HG02642 (cell line): ENCODE measurements at regions not wholly inside any gene's neighbourhood (a gene's known extent, or its start where the extent isn't known, plus 50 kb on each side); places are given as distances from the start of the nearest gene placed in this dataset.
A peak's percentile ranks its signal among the peaks of the same experiment; 100 is the strongest.
"Not testable (repeated sequence)": the region's sequence is repeated elsewhere in the genome, so short reads cannot be mapped to it uniquely, and the experiment has no call there.

Source experiments
- ATAC-seq: cut with Tn5 transposase; IDR thresholded peaks from one replicate; pipeline ENCODE4 v1.9.1; 2021; ENCODE audit warnings: mild to moderate bottlenecking; ENCODE audit not compliant: unreplicated experiment, poor library complexity

- no peak for ATAC-seq
Measured at GRCh38 chr7:85916016-85916415, 727.7 kb upstream of the GRM3 start.

DNA sequence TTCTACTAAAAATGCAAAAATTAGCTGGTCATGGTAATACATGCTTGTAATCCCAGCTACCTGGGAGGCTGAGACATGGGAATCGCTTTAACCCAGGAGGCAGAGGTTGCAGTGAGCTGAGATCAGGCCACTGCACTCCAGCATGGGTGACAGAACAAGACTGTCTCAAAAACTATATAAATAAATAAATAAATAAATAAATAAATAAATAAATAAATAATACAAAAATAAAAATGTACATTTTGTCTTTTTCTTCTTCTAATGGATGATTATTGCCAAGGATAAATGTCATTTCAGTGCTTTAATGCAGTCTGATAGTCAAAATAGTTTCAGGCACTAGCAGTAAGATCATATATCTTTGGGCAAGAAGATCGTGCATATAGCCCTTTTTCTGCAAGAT lies 727.6 kb upstream of the SEMA3D start:
- no peak for ATAC-seq

GRCh38 chr7:85908051-85908450 lies 721.2 kb upstream of the SEMA3D start:
- no peak for ATAC-seq

DNA sequence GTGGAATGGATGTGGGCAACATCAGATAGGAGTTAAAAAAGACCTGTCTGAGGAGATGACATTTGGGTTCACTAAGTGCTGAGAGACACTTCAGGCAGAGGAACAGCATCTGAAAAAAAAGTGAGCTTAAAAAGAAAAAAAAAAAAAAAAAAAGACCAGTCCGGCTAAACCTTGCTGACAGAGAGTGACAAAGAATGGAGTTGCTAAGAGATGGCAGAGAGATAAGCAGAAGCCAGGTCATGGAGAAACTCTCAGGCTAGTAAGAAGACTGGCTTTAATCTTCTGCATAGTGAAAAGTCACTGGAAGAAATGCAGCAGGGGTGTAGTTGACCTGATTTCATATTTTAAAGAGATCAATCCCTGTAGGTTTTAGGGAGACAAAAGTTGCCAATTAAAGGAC lies 711.1 kb upstream of the SEMA3D start:
- ATAC-seq: no peak

DNA sequence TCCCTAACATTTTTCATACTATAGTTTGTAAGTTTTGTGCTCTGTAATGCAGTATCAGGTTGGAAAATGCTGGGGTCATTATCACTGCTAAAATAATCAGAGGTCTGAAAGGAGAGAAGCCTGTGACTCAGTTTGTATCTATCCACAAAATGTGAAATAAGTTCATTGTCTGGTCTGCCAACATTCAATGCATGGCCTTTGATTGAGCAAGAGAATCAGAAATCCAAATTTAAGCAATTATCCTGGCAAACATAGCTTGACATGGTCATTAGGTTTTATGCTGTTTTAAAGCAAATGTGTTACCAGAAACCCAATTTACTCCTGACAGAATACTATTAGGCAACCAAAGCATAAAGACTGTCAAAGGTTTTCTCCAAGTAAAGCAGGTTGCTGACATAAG lies 709.7 kb upstream of the SEMA3D start:
- ATAC-seq: no peak

- no peak for ATAC-seq
Measured at GRCh38 chr7:85895835-85896234, 709.0 kb upstream of the SEMA3D start.

DNA sequence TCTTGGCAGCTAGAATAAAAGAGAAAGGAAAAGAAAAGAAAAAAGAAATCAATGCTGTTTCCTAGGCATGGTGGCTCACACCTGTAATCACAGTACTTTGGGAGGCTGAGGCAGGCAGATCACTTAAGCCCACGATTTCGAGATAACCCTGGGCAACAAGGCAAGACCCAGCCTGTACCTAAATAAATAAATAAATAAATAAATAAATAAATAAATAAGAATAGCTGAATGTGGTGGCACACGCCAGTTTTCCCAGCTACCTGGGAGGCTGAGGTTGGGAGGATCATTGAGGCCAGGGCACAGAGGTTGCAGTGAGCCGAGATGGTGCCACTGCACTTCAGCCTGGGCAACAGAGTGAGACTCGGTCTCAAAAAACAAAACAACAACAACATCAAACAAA lies 705.0 kb upstream of the SEMA3D start:
- ATAC-seq: not testable (repeated sequence)

DNA sequence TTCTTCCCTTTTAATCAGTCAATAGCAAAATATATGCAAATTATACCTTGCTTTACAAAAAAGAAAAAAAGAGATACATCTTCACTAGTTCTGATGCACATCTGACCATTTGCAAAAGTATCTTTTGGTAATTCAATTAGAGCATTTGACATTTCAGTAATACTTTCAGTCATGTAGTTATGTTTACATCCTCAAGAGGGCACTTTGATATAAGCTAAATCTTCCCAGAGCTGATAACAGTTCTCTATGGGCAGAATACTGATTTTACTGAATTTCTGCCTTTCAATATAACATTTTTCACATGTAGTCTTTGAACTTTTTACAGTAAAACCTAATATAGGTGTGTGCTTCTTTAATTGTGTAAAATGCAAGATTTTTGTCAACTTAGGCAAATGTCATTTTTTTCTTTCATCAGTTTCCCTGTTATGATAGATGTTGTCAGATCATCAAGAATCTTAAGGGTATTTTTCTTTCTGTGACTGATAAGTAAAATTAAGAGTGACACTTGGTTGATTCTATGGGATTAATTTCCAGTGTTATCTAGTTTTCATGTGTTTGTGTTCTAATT lies 703.5 kb upstream of the SEMA3D start:
- peak; percentile 76 for ATAC-seq

DNA sequence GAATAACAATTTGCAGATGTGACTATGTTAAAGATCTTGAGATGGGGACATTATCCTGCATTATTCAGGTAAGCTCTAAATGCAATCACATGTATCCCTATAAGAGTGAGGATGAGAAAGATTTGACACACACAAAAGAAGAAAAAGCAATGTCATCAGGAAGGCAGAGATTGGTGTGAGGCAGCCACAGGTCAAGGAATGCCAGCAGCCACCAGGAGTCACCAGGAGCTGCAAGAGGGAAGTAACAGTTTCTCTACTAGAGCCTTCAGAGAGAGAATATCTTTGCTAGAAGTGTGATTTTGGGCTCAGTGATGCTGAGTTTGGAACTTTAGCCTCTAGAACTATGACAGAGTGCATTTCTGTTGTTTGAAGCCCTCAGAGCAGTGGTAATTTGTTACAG lies 700.3 kb upstream of the SEMA3D start:
- no peak for ATAC-seq

- no peak for ATAC-seq
Measured at GRCh38 chr7:85882335-85882734, 695.5 kb upstream of the SEMA3D start.

- no peak for ATAC-seq
Measured at GRCh38 chr7:85875398-85875797, 688.5 kb upstream of the SEMA3D start.

- ATAC-seq: no peak
Measured at GRCh38 chr7:85866540-85866939, 679.7 kb upstream of the SEMA3D start.

DNA sequence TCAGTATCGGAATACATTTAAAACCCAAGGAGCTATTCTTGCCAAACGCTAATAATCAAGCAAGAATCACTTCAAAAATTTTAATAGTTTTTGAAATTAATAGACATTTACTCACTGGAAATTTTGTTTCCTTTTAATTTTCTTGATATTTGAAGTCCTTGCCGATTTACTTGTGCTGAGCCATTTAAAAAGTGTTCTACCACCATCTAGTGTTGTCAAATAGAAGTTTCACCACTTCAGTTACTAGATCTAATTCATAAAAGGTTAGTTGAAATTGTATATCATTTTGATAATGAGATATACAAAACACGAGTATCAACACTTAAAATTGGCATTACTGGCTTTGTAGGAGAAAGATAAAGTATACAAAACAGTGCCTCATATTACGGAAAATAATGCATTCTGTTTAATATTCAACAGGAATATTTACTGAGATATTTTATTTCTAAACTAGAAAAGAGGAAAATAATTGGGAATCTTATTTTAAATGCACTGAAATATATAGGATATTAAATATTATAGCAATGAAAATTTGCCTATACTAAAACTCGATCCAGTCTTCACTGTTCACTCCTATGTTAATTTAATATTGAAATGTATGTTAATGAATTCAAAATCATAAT lies 664.8 kb upstream of the SEMA3D start:
- ATAC-seq: no peak

GRCh38 chr7:85850381-85850780 lies 663.5 kb upstream of the SEMA3D start:
- ATAC-seq: no peak

DNA sequence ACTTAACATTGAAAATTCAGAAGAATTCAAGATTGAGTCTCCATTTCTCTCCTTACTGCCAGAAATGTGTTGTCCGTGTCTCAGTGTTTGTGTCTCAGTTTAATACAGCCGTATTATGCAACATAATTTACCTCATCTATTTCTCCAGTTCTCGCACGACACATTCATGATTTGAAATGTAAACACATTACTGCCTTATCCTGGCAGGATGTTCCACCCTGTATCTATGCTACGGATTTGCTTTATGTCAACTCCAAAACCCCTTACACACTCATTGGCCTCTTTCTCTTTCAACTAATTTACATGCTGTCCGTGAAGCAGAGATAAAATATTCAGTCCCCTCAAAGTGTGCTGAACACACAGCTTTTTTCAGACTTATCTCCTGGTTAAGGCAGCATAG lies 653.7 kb upstream of the SEMA3D start:
- no peak for ATAC-seq

- ATAC-seq: no peak
Measured at GRCh38 chr7:85833066-85833465, 646.2 kb upstream of the SEMA3D start.

DNA sequence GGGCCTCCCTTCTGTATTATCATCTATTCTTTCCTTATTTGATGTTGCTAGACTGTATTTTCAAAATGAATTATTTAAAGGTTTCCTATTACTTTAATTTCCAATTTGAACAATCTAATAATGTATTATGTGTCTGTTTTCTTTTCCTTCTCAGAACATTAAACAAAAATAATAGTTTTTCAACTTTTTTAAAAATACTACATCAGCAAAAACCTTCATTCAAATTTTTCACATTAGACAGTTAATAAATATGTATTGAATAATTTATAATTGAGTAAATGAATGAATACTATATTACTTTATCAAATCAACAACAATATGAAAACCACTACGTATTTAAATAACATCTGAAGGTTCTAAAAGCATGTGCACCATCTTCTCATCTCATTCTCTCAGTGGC lies 644.1 kb upstream of the SEMA3D start:
- no peak for ATAC-seq

DNA sequence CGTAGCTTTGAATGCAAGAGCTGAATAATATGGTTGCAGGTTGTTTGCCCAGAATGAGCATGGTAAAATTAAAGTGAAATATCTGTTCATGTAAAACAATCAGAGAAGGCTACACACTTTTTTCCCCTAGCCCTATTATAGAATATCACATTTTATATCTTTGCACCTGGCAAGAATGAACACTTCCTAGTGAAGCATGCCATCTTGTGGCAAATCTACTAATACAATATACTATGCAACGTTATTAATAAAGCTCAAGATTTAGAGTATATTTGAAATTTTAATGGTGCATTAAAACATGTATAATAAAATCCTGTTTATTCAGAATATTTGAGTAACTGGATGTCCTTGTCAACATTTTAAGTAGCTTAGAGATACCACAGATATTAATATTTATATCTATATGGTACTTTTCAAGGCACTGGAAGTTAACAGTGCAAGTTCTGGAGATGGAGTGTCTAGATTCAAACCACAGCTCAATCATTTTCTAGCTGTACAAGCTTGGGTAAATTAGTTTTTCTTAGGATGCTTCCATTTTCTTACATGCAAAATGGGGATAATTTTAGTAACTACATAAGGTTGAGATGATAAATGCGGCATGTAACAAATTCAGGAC lies 643.1 kb upstream of the SEMA3D start:
- ATAC-seq: no peak

DNA sequence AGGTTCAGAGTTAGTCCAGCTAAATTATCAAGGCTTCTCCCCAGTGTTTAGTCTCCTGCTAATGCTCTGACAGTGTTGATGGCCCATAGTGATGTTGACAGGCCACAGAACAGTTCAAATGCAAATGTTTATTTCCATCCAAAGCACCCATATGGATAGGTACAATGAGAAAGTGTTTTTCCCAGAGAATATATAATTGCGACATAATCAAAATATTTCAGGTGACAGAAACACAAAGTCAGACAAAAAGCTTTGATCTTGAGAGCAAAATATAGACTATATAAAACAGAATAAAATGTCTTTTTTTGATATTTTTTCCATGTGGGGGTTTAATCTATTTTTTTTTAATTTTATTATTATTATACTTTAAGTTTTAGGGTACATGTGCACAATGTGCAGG lies 642.3 kb upstream of the SEMA3D start:
- no peak for ATAC-seq

DNA sequence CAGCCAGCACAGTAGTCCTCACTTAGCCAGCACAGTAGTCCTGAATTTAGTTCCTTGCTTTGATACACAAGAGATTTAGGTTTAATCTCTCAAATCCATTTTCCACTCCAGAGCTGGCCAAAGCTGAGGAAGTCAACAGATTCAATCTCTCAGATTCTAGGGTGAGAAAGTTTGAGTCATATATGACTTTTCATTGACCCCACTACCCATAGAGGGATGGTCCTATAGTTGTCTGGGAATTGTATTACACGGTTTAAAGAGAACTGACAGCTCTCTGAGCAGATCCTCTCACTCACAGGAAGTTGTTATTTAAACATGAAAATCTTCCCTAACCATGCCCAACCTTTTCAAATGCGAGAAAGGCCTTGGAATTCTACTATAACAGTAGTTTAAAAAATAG lies 641.8 kb upstream of the SEMA3D start:
- no peak for ATAC-seq

- ATAC-seq: no peak
Measured at GRCh38 chr7:85823396-85824080, 636.7 kb upstream of the SEMA3D start.

DNA sequence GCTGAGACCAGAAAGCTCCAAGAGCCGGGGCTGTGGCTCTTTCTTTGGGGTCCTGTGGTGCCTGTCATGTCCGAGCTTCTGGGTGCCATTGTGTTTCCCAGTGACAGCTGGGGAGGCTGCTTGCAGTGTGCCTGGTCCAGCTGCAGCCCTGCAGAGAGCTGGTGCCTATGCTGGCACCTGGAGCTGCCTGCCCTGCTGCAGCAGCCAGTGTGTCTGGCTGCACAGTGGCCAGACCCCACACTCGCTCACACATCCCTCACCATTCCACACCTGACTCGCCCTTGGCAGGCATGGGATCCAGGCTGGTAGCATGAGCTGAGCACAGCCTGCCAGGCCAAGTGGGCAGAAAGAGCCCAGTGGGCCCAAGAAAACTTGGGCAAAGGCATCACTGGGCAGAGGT lies 635.1 kb upstream of the SEMA3D start:
- ATAC-seq: no peak
